Lower leg skin (tissue), 3 donors: ENCODE measurements at regions not wholly inside any gene's neighbourhood (a gene's known extent, or its start where the extent isn't known, plus 50 kb on each side); places are given as distances from the start of the nearest gene placed in this dataset.

Experiments
- POLR2A ChIP-seq, 2 donors: fragments of 450-650 bp; IDR thresholded peaks; one replicate each; pipeline ENCODE4 v1.6.1; 2016 to 2017; ENCODE audit warnings: antibody characterized with exemption in 2 of 2, mild to moderate bottlenecking in 1 of 2, moderate library complexity in 1 of 2
- TF ChIP-seq, protein P1 (sequence below), 3 donors: fragments of 450-650 bp; IDR thresholded peaks; one replicate each; pipeline ENCODE4 v1.5.1; 2016; ENCODE audit warnings: antibody characterized with exemption in 3 of 3, mild to moderate bottlenecking in 3 of 3, moderate library complexity in 2 of 3

DNA sequence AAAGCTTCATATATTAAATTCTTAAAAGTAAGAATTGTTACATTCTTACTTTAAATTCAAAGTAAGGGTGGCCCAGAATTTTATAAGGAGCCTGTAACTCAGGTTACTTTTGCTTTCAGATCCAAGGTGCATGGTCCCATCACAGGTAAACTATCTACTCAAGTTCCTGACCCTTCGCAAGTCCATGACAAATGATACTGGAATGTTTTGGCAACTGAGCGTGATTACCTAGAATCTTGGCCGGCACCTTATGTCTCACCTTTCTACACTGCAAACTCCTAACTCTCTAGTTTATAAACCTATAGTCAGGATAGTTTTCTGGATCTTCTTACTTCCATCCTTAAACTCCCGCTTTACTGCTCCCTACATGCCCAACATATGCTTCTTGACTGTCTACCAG, 67.9 kb upstream of the HMGN3 start:
- TF ChIP-seq, protein P1, sequence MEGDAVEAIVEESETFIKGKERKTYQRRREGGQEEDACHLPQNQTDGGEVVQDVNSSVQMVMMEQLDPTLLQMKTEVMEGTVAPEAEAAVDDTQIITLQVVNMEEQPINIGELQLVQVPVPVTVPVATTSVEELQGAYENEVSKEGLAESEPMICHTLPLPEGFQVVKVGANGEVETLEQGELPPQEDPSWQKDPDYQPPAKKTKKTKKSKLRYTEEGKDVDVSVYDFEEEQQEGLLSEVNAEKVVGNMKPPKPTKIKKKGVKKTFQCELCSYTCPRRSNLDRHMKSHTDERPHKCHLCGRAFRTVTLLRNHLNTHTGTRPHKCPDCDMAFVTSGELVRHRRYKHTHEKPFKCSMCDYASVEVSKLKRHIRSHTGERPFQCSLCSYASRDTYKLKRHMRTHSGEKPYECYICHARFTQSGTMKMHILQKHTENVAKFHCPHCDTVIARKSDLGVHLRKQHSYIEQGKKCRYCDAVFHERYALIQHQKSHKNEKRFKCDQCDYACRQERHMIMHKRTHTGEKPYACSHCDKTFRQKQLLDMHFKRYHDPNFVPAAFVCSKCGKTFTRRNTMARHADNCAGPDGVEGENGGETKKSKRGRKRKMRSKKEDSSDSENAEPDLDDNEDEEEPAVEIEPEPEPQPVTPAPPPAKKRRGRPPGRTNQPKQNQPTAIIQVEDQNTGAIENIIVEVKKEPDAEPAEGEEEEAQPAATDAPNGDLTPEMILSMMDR (IDR thresholded peaks at IDR 0.05): no peak
- no peak for TF ChIP-seq POLR2A (IDR thresholded peaks at IDR 0.05)
